Heart left ventricle (tissue), 16 donors: ENCODE measurements at regions not wholly inside any gene's neighbourhood (a gene's known extent, or its start where the extent isn't known, plus 50 kb on each side); places are given as distances from the start of the nearest gene placed in this dataset.
"Not testable (repeated sequence)": the region's sequence is repeated elsewhere in the genome, so short reads cannot be mapped to it uniquely, and the experiment has no call there.

Source experiments
- ATAC-seq, 4 donors: fragments of 200-7000 bp; cut with Tn5 transposase; one replicate each; pipeline ENCODE4 v1.9.1; 2020 to 2022; ENCODE audit warnings: moderate library complexity in 4 of 4, mild to moderate bottlenecking in 3 of 4, moderate number of reproducible peaks in 1 of 4
- DNase-seq, 5 donors: peaks; one replicate each; pipeline ENCODE4 v3.0.0-alpha.2; 2020
- H3K27ac ChIP-seq, 12 donors: fragments of 200-600 bp; sonication (generic) in 4 of 12; one replicate each; pipeline versions ENCODE4 v1.5.0 to v1.8.0; 2016 to 2022; ENCODE audit warnings: mild to moderate bottlenecking in 2 of 12
- H3K27me3 ChIP-seq, 9 donors: fragments of 200-600 bp; sonication (generic) in 2 of 9; one replicate each; pipeline versions ENCODE4 v1.5.1 to v1.8.0; 2016 to 2022; ENCODE audit warnings: mild to moderate bottlenecking in 3 of 9
- H3K36me3 ChIP-seq, 9 donors: fragments of 200-600 bp; sonication (generic) in 2 of 9; one replicate each; pipeline versions ENCODE4 v1.5.0 to v1.8.0; 2018 to 2022; ENCODE audit warnings: mild to moderate bottlenecking in 2 of 9
- H3K4me1 ChIP-seq, 12 donors: fragments of 200-600 bp; sonication (generic) in 4 of 12; one replicate each; pipeline versions ENCODE4 v1.5.0 to v1.8.0; 2016 to 2022; ENCODE audit warnings: mild to moderate bottlenecking in 3 of 12
- H3K4me3 ChIP-seq, 12 donors: fragments of 200-600 bp; sonication (generic) in 4 of 12; one replicate each; pipeline versions ENCODE4 v1.5.0 to v1.8.0; 2017 to 2022; ENCODE audit warnings: mild to moderate bottlenecking in 9 of 12, moderate library complexity in 4 of 12
- H3K9me3 ChIP-seq, 12 donors: fragments of 200-600 bp; sonication (generic) in 4 of 12; one replicate each; pipeline versions ENCODE4 v1.5.0 to v1.8.0; 2016 to 2022; ENCODE audit warnings: mild to moderate bottlenecking in 1 of 12
- CTCF ChIP-seq, 12 donors: fragments of 200-600 bp; sonication (generic) in 4 of 12; IDR thresholded peaks; one replicate each; pipeline versions ENCODE4 v1.5.0 to v1.8.0; 2018 to 2022; ENCODE audit warnings: antibody characterized with exemption in 12 of 12, mild to moderate bottlenecking in 5 of 12
- POLR2A ChIP-seq, 2 donors: fragments of 450-650 bp; IDR thresholded peaks; one replicate each; pipeline ENCODE4 v1.6.1; 2017; ENCODE audit warnings: antibody characterized with exemption in 2 of 2, mild to moderate bottlenecking in 2 of 2, moderate library complexity in 2 of 2
- WGBS, 4 donors: extraction: QIAGEN DNeasy Blood & Tissue Kit in 2 of 4; methylation state at CpG; one replicate each; pipeline versions ENCODE4 v1.1.5 to v1.1.7; 2013 to 2018; 5-methylcytosine and 5-hydroxymethylcytosine counted together
- intact Hi-C, 10 donors: fragments of 100-400 bp; cut with DNase I; formaldehyde crosslinking; loops; one replicate each; pipeline versions ENCODE4 v1.11.1 to v1.14.2; 2022
- donor health status: ischemic (EF 13 %, LVEDD 7.1; RV severe dilation, severe dysfunction).
- donor health status: healthy with polysubstance abuse.
- donor health status: DM: no; HTN: yes; CAD: no.
- donor health status: DM: no; HTN: no; CAD: no.
- donor health status: ischemic (EF 25% LVEDD 6.9; RV normal size, moderate dysfunction).
- donor health status: ischemic (EF 25% LVEDD 5.7; RV mildly dilated, moderate dysfunction).
- donor health status: healthy.
- donor health status: DM: yes; HTN: yes; CAD: no.
- donor health status: ischemic (EF 35%, LVEDD 5.7; RV mildly dilated, moderate dysfunction).
- donor health status: nonischemic (EF 11% LVEDD 7.7; RV severe dilation, severe dysfunction).
- donor health status: DM: yes; HTN: yes; CAD: no.
- donor health status: PGD.
- donor health status: ischemic (EF 29% LVEDD 5.4; RV normal size, mild dysfunction).
- donor health status: nonischemic (EF 23%, LVEDD 6.1; RV moderate dilation, normal function).

GRCh38 chr7:10773430-10773829, 200.2 kb upstream of the PHF14 start:
- no peak for TF ChIP-seq POLR2A (IDR thresholded peaks at IDR 0.05)
- H3K9me3 ChIP-seq = peaks cover 0 to 4% (median 0%) of the 10 kb centered on the region in 12 donors
- H3K4me1 ChIP-seq = no peaks in the 10 kb centered on the region
- H3K4me3 ChIP-seq = no peak overlapping the region
- ATAC-seq (no peak), DNase-seq (no peak)
- H3K27ac ChIP-seq = no peak overlapping the region
- H3K27me3 ChIP-seq = no peaks in the 10 kb centered on the region
- H3K36me3 ChIP-seq = no peaks in the 10 kb centered on the region
- intact Hi-C loops = no loop called here
- 78 to 84% (median 79%) methylated on average over 3 of the region's 3 CpGs for whole genome bisulfite sequencing, 4 donors

GRCh38 chr7:10779465-10780399, 193.9 kb upstream of the PHF14 start:
- DNase-seq = no peak
- intact Hi-C loops = no loop called here
- WGBS, 4 donors = 90 to 93% (median 91%) methylated on average over 52 of the region's 52 CpGs

GRCh38 chr7:10780400-10780747, 193.3 kb upstream of the PHF14 start:
- WGBS, 4 donors = 82 to 86% (median 85%) methylated on average over 7 of the region's 7 CpGs
- TF ChIP-seq POLR2A (IDR thresholded peaks at IDR 0.05) = no peak
- TF ChIP-seq CTCF (IDR thresholded peaks at IDR 0.05) = no peak
- DNase-seq = peak in 1 of 5 donors; percentile 14
- no peak overlapping the region for H3K27ac ChIP-seq
- H3K27me3 ChIP-seq = no peaks in the 10 kb centered on the region
- no peaks in the 10 kb centered on the region for H3K9me3 ChIP-seq
- intact Hi-C loops = no loop called here
- no peaks in the 10 kb centered on the region for H3K36me3 ChIP-seq
- no peak overlapping the region for H3K4me3 ChIP-seq
- no peak for ATAC-seq
- no peaks in the 10 kb centered on the region for H3K4me1 ChIP-seq

More at GRCh38 chr7:10779465-10780399, 193.9 kb upstream of the PHF14 start:
- Histone ChIP-seq H3K27ac (no peak overlapping the region), H3K4me1 (no peaks in the 10 kb centered on the region), H3K9me3 (no peaks in the 10 kb centered on the region), H3K4me3 (no peak overlapping the region), H3K36me3 (no peaks in the 10 kb centered on the region), H3K27me3 (no peaks in the 10 kb centered on the region)
- TF ChIP-seq CTCF (IDR thresholded peaks at IDR 0.05) = no peak
- no peak for TF ChIP-seq POLR2A (IDR thresholded peaks at IDR 0.05)
- no peak for ATAC-seq

- 77 to 92% (median 80%) methylated on average over 9 of the region's 9 CpGs for WGBS, 4 donors
Observed at GRCh38 chr7:10786976-10787375, 186.7 kb upstream of the PHF14 start.

GRCh38 chr7:10789170-10789569, 184.5 kb upstream of the PHF14 start:
- TF ChIP-seq CTCF (IDR thresholded peaks at IDR 0.05) = no peak
- no peak for TF ChIP-seq POLR2A (IDR thresholded peaks at IDR 0.05)
- DNase-seq = no peak
- intact Hi-C loops = no loop called here
- WGBS, 4 donors = 71 to 80% (median 75%) methylated on average over 2 of the region's 2 CpGs
- Histone ChIP-seq H3K27me3 (no peaks in the 10 kb centered on the region), H3K4me1 (no peaks in the 10 kb centered on the region), H3K27ac (no peak overlapping the region), H3K36me3 (no peaks in the 10 kb centered on the region), H3K9me3 (peaks cover 0 to 3% (median 0%) of the 10 kb centered on the region in 12 donors), H3K4me3 (no peak overlapping the region)
- no peak for ATAC-seq

More at GRCh38 chr7:10786976-10787375, 186.7 kb upstream of the PHF14 start:
- intact Hi-C loops, H3K27ac ChIP-seq, H3K4me3 ChIP-seq, DNase-seq, H3K27me3 ChIP-seq, H3K4me1 ChIP-seq, H3K9me3 ChIP-seq, ATAC-seq, H3K36me3 ChIP-seq: not testable (repeated sequence)
